Right lobe of liver (tissue), 6 donors: ENCODE measurements at regions not wholly inside any gene's neighbourhood (a gene's known extent, or its start where the extent isn't known, plus 50 kb on each side); places are given as distances from the start of the nearest gene placed in this dataset.

ENCODE experiments used
- ATAC-seq, 4 donors: fragments of 200-7000 bp; cut with Tn5 transposase; one replicate each; pipeline ENCODE4 v1.9.1; 2020; ENCODE audit warnings: mild to moderate bottlenecking in 4 of 4, moderate library complexity in 4 of 4
- DNase-seq, 3 donors: peaks; one replicate each; pipeline ENCODE4 v3.0.0-alpha.2; 2020
- H3K27ac ChIP-seq, 3 donors: fragments of 200-600 bp; one replicate each; pipeline ENCODE4 v1.8.0; 2022
- H3K27me3 ChIP-seq, 2 donors: fragments of 200-600 bp; one replicate each; pipeline ENCODE4 v1.8.0; 2022
- H3K36me3 ChIP-seq, 4 donors: fragments of 200-600 bp; sonication (generic) in 1 of 4; one replicate each; pipeline versions ENCODE4 v1.5.1 to v1.8.0; 2017 to 2022; ENCODE audit warnings: control low read depth in 1 of 4
- H3K4me1 ChIP-seq, 4 donors: fragments of 200-600 bp; sonication (generic) in 1 of 4; one replicate each; pipeline versions ENCODE4 v1.5.1 to v1.8.0; 2017 to 2022; ENCODE audit warnings: control low read depth in 1 of 4
- H3K4me3 ChIP-seq, 3 donors: fragments of 200-600 bp; one replicate each; pipeline ENCODE4 v1.8.0; 2022
- H3K9me3 ChIP-seq, 4 donors: fragments of 200-600 bp; sonication (generic) in 1 of 4; one replicate each; pipeline versions ENCODE4 v1.5.1 to v1.8.0; 2017 to 2022; ENCODE audit warnings: control low read depth in 1 of 4
- POLR2A ChIP-seq: fragments of 450-650 bp; IDR thresholded peaks from one replicate; pipeline ENCODE4 v1.6.1; 2017; ENCODE audit warnings: antibody characterized with exemption, mild to moderate bottlenecking
- WGBS: methylation state at CpG from one replicate; pipeline ENCODE4 v1.1.6; 2018; ENCODE audit warnings: low coverage, low lambda C conversion rate; ENCODE audit not compliant: insufficient coverage; ENCODE audit errors: missing lambda C conversion rate; 5-methylcytosine and 5-hydroxymethylcytosine counted together
- intact Hi-C, 2 donors: fragments of 100-400 bp; cut with DNase I; formaldehyde crosslinking; loops; one replicate each; pipeline versions ENCODE4 v1.11.2 to v1.14.1; 2022
- TF ChIP-seq, protein P1 (sequence below), 4 donors: fragments of 200-600 bp in 3 of 4; fragments of 450-650 bp in 1 of 4; IDR thresholded peaks; one replicate each; pipeline versions ENCODE4 v1.5.1 to v1.8.0; 2016 to 2022; ENCODE audit warnings: antibody characterized with exemption in 4 of 4, mild to moderate bottlenecking in 2 of 4
- donor health status: DM: no; HTN: yes; CAD: no.
- donor health status: DM: no; HTN: no; CAD: no.
- donor health status: DM: no; HTN: no; CAD: no.
- donor health status: DM: no; HTN: yes; CAD: no.
- donor health status: DM: no; HTN: yes; CAD: no.

GRCh38 chr2:80889009-80889408 lies 584.5 kb upstream of the LRRTM1 start:
- Histone ChIP-seq H3K9me3 (no peaks in the 10 kb centered on the region), H3K4me3 (no peak overlapping the region), H3K27ac (no peak overlapping the region), H3K27me3 (no peaks in the 10 kb centered on the region), H3K4me1 (no peaks in the 10 kb centered on the region), H3K36me3 (no peaks in the 10 kb centered on the region)
- TF ChIP-seq, protein P1, sequence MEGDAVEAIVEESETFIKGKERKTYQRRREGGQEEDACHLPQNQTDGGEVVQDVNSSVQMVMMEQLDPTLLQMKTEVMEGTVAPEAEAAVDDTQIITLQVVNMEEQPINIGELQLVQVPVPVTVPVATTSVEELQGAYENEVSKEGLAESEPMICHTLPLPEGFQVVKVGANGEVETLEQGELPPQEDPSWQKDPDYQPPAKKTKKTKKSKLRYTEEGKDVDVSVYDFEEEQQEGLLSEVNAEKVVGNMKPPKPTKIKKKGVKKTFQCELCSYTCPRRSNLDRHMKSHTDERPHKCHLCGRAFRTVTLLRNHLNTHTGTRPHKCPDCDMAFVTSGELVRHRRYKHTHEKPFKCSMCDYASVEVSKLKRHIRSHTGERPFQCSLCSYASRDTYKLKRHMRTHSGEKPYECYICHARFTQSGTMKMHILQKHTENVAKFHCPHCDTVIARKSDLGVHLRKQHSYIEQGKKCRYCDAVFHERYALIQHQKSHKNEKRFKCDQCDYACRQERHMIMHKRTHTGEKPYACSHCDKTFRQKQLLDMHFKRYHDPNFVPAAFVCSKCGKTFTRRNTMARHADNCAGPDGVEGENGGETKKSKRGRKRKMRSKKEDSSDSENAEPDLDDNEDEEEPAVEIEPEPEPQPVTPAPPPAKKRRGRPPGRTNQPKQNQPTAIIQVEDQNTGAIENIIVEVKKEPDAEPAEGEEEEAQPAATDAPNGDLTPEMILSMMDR (IDR thresholded peaks at IDR 0.05) = no peak
- no peak for TF ChIP-seq POLR2A
- WGBS = 35% methylated on average over 2 of the region's 2 CpGs
- intact Hi-C loops = no loop called here
- DNase-seq = no peak
- no peak for ATAC-seq

DNA sequence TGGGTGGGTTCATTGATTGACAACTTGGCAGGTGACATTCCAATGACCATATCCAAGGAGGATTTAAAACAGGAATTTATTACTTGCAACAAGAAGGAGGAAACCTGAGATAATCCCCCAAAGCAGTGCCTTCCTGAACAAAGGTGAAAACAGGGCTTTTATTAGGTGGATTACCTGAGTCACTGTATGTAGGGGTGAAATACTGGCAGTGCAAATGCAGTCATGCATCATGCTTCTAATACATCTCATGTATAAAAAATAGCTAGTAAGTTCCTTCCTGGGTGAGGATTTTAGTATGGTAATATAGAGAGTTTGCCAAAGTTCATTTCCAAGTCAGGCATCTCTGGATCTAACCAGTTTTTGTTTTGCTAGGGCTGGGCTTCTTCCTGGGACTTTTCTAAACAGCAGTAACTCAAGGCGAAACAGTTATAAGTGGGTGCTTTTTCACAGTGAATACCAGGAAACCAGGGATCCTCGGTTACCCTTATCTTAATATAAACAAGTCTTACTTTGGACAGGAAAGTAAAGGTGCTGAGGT lies 583.4 kb upstream of the LRRTM1 start:
- intact Hi-C loops = no loop called here
- no peak for TF ChIP-seq POLR2A
- TF ChIP-seq, protein P1 (IDR thresholded peaks at IDR 0.05) = no peak
- no peaks in the 10 kb centered on the region for H3K36me3 ChIP-seq
- no peaks in the 10 kb centered on the region for H3K27me3 ChIP-seq
- ATAC-seq (no peak), DNase-seq (no peak)
- 17% methylated on average over 2 of the region's 2 CpGs for WGBS
- H3K9me3 ChIP-seq = no peaks in the 10 kb centered on the region
- H3K4me1 ChIP-seq = no peaks in the 10 kb centered on the region
- no peak overlapping the region for H3K27ac ChIP-seq
- no peak overlapping the region for H3K4me3 ChIP-seq

- 60% methylated on average over 2 of the region's 2 CpGs for WGBS
- TF ChIP-seq, protein P1 (IDR thresholded peaks at IDR 0.05) = no peak
- no peak for TF ChIP-seq POLR2A
- Histone ChIP-seq H3K9me3 (no peaks in the 10 kb centered on the region), H3K36me3 (no peaks in the 10 kb centered on the region), H3K4me1 (no peaks in the 10 kb centered on the region), H3K4me3 (no peak overlapping the region), H3K27me3 (no peaks in the 10 kb centered on the region), H3K27ac (no peak overlapping the region)
- no peak for ATAC-seq
- DNase-seq = no peak
- intact Hi-C loops = no loop called here
These were observed 569.8 kb upstream of the LRRTM1 start for GRCh38 chr2:80874374-80874773.

GRCh38 chr2:80869858-80870438 lies 565.4 kb upstream of the LRRTM1 start:
- 44% methylated on average over 7 of the region's 7 CpGs for WGBS
- TF ChIP-seq, protein P1 (IDR thresholded peaks at IDR 0.05) = no peak
- TF ChIP-seq POLR2A = no peak
- no peaks in the 10 kb centered on the region for H3K27me3 ChIP-seq
- no peak for ATAC-seq
- no peak overlapping the region for H3K4me3 ChIP-seq
- no peak overlapping the region for H3K27ac ChIP-seq
- no peaks in the 10 kb centered on the region for H3K9me3 ChIP-seq
- H3K36me3 ChIP-seq = no peaks in the 10 kb centered on the region
- DNase-seq = no peak
- intact Hi-C loops = no loop called here
- no peaks in the 10 kb centered on the region for H3K4me1 ChIP-seq
